Hepatocyte (in vitro differentiated cells): ENCODE measurements at regions not wholly inside any gene's neighbourhood (a gene's known extent, or its start where the extent isn't known, plus 50 kb on each side); places are given as distances from the start of the nearest gene placed in this dataset.

Experiments used
- DNase-seq: peaks from one replicate; pipeline ENCODE4 v3.0.0-alpha.2; 2016; ENCODE audit warnings: low spot score
- H2AFZ ChIP-seq: fragments of 200-600 bp; sonication (generic); 2 replicates; pipeline ENCODE4 v1.6.0; 2016; ENCODE audit warnings: antibody characterized with exemption, mild to moderate bottlenecking
- H3K27ac ChIP-seq: fragments of 200-600 bp; sonication (generic); 2 replicates; pipeline ENCODE4 v1.5.1; 2016; ENCODE audit warnings: mild to moderate bottlenecking
- H3K27me3 ChIP-seq: fragments of 200-600 bp; sonication (generic); 2 replicates; pipeline ENCODE4 v1.6.1; 2016
- H3K36me3 ChIP-seq: fragments of 200-600 bp; sonication (generic); replicated peaks from 2 replicates; pipeline ENCODE4 v1.5.1; 2016; ENCODE audit warnings: low read depth; ENCODE audit not compliant: insufficient read depth
- H3K4me1 ChIP-seq: fragments of 200-600 bp; sonication (generic); 2 replicates; pipeline ENCODE4 v1.5.1; 2016; ENCODE audit warnings: mild to moderate bottlenecking, moderate library complexity; ENCODE audit not compliant: insufficient read depth
- H3K4me2 ChIP-seq: fragments of 200-600 bp; sonication (generic); 2 replicates; pipeline ENCODE4 v1.6.0; 2016
- H3K4me3 ChIP-seq: fragments of 200-600 bp; sonication (generic); 2 replicates; pipeline ENCODE4 v1.5.1; 2016; ENCODE audit warnings: mild to moderate bottlenecking
- H3K79me2 ChIP-seq: fragments of 200-600 bp; sonication (generic); 2 replicates; pipeline ENCODE4 v1.6.0; 2017; ENCODE audit warnings: mild to moderate bottlenecking
- H3K9me2 ChIP-seq: fragments of 200-600 bp; sonication (generic); replicated peaks from 2 replicates; pipeline ENCODE4 v1.6.0; 2017; ENCODE audit warnings: mild to moderate bottlenecking; ENCODE audit not compliant: insufficient read depth
- H3K9me3 ChIP-seq: fragments of 200-600 bp; sonication (generic); 2 replicates; pipeline ENCODE4 v1.5.1; 2016; ENCODE audit warnings: low read depth, mild to moderate bottlenecking
- H4K20me1 ChIP-seq: fragments of 200-600 bp; sonication (generic); 2 replicates; pipeline ENCODE4 v1.6.0; 2016; ENCODE audit warnings: mild to moderate bottlenecking; ENCODE audit not compliant: insufficient read depth, poor library complexity, severe bottlenecking
- EZH2 ChIP-seq: fragments of 200-600 bp; sonication (generic); IDR thresholded peaks from 2 replicates; pipeline ENCODE4 v1.6.1; 2016; ENCODE audit warnings: antibody characterized with exemption, mild to moderate bottlenecking, borderline replicate concordance
- EZH2phosphoT487 ChIP-seq: fragments of 200-600 bp; sonication (generic); IDR thresholded peaks from one replicate; pipeline ENCODE4 v1.6.1; 2018; ENCODE audit warnings: antibody characterized with exemption, mild to moderate bottlenecking, low read depth, moderate library complexity; ENCODE audit not compliant: unreplicated experiment, severe bottlenecking
- WGBS: methylation state at CpG from one replicate; pipeline ENCODE4 v1.1.6; 2016; ENCODE audit warnings: low lambda C conversion rate; ENCODE audit errors: missing lambda C conversion rate; 5-methylcytosine and 5-hydroxymethylcytosine counted together
- TF ChIP-seq, protein P1 (sequence below): fragments of 200-600 bp; sonication (generic); IDR thresholded peaks from 2 replicates; pipeline ENCODE4 v1.5.1; 2016; ENCODE audit warnings: antibody characterized with exemption, mild to moderate bottlenecking; ENCODE audit not compliant: poor library complexity

DNA sequence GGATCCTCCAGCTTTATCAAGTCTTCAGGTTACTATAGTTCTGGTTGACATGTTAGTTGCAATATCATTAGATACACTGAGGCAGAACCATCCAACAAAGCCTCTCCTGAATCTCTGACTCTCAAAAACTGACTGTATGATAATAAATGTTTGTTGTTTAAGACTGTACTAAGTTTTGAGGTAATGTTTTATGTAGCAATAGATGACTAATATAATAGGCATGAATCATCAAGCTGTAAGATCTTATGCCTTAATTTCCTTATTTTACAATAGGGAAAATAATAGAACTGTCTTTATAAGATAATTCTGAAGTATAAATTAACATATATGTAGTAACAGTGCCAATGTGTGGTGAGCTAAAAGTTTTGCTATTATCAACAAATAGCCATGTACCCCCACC, 88.9 kb upstream of the TBC1D5 start:
- Histone ChIP-seq H3K4me3 (no peak overlapping the region), H3K9me3 (no peaks in the 10 kb centered on the region), H3K79me2 (no peaks in the 10 kb centered on the region), H2AFZ (no peak overlapping the region), H4K20me1 (no peaks in the 10 kb centered on the region), H3K4me1 (no peaks in the 10 kb centered on the region), H3K27me3 (no peaks in the 10 kb centered on the region), H3K9me2 (no peaks in the 10 kb centered on the region), H3K27ac (no peak overlapping the region), H3K36me3 (no peaks in the 10 kb centered on the region), H3K4me2 (no peak overlapping the region)
- no peak for TF ChIP-seq EZH2phosphoT487
- TF ChIP-seq EZH2 = no peak
- TF ChIP-seq, protein P1, sequence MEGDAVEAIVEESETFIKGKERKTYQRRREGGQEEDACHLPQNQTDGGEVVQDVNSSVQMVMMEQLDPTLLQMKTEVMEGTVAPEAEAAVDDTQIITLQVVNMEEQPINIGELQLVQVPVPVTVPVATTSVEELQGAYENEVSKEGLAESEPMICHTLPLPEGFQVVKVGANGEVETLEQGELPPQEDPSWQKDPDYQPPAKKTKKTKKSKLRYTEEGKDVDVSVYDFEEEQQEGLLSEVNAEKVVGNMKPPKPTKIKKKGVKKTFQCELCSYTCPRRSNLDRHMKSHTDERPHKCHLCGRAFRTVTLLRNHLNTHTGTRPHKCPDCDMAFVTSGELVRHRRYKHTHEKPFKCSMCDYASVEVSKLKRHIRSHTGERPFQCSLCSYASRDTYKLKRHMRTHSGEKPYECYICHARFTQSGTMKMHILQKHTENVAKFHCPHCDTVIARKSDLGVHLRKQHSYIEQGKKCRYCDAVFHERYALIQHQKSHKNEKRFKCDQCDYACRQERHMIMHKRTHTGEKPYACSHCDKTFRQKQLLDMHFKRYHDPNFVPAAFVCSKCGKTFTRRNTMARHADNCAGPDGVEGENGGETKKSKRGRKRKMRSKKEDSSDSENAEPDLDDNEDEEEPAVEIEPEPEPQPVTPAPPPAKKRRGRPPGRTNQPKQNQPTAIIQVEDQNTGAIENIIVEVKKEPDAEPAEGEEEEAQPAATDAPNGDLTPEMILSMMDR = no peak
- no peak for DNase-seq

GRCh38 chr3:17830788-17831187, 88.4 kb upstream of the TBC1D5 start:
- H3K4me2 ChIP-seq = no peak overlapping the region
- no peaks in the 10 kb centered on the region for H4K20me1 ChIP-seq
- no peaks in the 10 kb centered on the region for H3K4me1 ChIP-seq
- H3K9me3 ChIP-seq = no peaks in the 10 kb centered on the region
- TF ChIP-seq, protein P1 = no peak
- TF ChIP-seq EZH2phosphoT487 (no peak), EZH2 (no peak)
- H3K36me3 ChIP-seq = no peaks in the 10 kb centered on the region
- no peaks in the 10 kb centered on the region for H3K27me3 ChIP-seq
- H3K27ac ChIP-seq = no peak overlapping the region
- H3K4me3 ChIP-seq = no peak overlapping the region
- no peaks in the 10 kb centered on the region for H3K79me2 ChIP-seq
- DNase-seq = no peak
- WGBS = 63% methylated on average over 1 of the region's 1 CpG
- no peaks in the 10 kb centered on the region for H3K9me2 ChIP-seq
- no peak overlapping the region for H2AFZ ChIP-seq

DNA sequence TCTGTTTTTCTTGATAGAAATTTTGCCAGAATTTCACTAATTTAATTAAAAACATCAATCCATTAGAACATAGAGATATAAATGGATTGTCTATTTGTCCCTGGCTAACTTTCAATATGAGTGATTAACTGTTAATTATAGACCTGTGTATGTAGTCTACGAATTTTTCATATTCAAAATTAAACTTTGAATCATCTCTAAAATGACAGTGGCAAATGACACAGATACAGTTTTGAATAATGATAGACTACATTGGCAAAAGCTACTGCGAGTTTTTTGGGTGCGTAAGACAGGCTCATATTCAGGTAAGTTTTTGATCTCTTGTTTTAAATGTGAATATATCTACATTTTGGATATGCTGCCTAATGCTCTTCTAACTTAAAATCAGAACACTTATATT, 86.0 kb upstream of the TBC1D5 start:
- no peaks in the 10 kb centered on the region for H3K36me3 ChIP-seq
- TF ChIP-seq EZH2phosphoT487 = no peak
- TF ChIP-seq, protein P1 = no peak
- no peak overlapping the region for H3K27ac ChIP-seq
- no peak overlapping the region for H2AFZ ChIP-seq
- H3K27me3 ChIP-seq = no peaks in the 10 kb centered on the region
- no peaks in the 10 kb centered on the region for H3K9me2 ChIP-seq
- no peak overlapping the region for H3K4me3 ChIP-seq
- no peaks in the 10 kb centered on the region for H3K4me1 ChIP-seq
- WGBS = 89% methylated on average over 3 of the region's 3 CpGs
- no peaks in the 10 kb centered on the region for H3K79me2 ChIP-seq
- no peaks in the 10 kb centered on the region for H3K9me3 ChIP-seq
- no peak overlapping the region for H3K4me2 ChIP-seq
- no peaks in the 10 kb centered on the region for H4K20me1 ChIP-seq
- DNase-seq = no peak

- H3K9me3 ChIP-seq = no peaks in the 10 kb centered on the region
- TF ChIP-seq, protein P1 = no peak
- no peak for TF ChIP-seq EZH2phosphoT487
- no peak for TF ChIP-seq EZH2
- no peak overlapping the region for H3K4me3 ChIP-seq
- H2AFZ ChIP-seq = no peak overlapping the region
- no peak overlapping the region for H3K4me2 ChIP-seq
- H3K79me2 ChIP-seq = no peaks in the 10 kb centered on the region
- WGBS = 81% methylated on average over 3 of the region's 3 CpGs
- no peak overlapping the region for H3K27ac ChIP-seq
- no peaks in the 10 kb centered on the region for H3K4me1 ChIP-seq
- H3K27me3 ChIP-seq = no peaks in the 10 kb centered on the region
- H3K9me2 ChIP-seq = no peaks in the 10 kb centered on the region
- no peaks in the 10 kb centered on the region for H4K20me1 ChIP-seq
- H3K36me3 ChIP-seq = no peaks in the 10 kb centered on the region
- DNase-seq = no peak
Measured at GRCh38 chr3:17825298-17825697, 82.9 kb upstream of the TBC1D5 start.
